Tibial artery (tissue), 4 donors: ENCODE measurements at regions not wholly inside any gene's neighbourhood (a gene's known extent, or its start where the extent isn't known, plus 50 kb on each side); places are given as distances from the start of the nearest gene placed in this dataset.

Experiments used
- DNase-seq, 2 donors: peaks; one replicate each; pipeline ENCODE4 v3.0.0-alpha.2; 2019
- H3K27ac ChIP-seq, 2 donors: fragments of 200-600 bp; sonication (generic) in 1 of 2; 1 replicate in 1 of 2; 2 replicates in 1 of 2; pipeline ENCODE4 v1.5.1; 2018 to 2019; ENCODE audit warnings: mild to moderate bottlenecking in 1 of 2
- H3K27me3 ChIP-seq, 2 donors: fragments of 200-600 bp; sonication (generic) in 1 of 2; one replicate each; pipeline versions ENCODE4 v1.5.1 to v1.6.0; 2016 to 2019
- H3K36me3 ChIP-seq, 3 donors: fragments of 200-600 bp; sonication (generic) in 2 of 3; one replicate each; pipeline ENCODE4 v1.5.1; 2016 to 2019; ENCODE audit warnings: mild to moderate bottlenecking in 2 of 3
- H3K4me1 ChIP-seq, 4 donors: fragments of 200-600 bp; sonication (generic) in 2 of 4; 1 replicate in 3 of 4; 2 replicates in 1 of 4; pipeline ENCODE4 v1.5.1; 2016 to 2019
- H3K4me3 ChIP-seq, 2 donors: fragments of 200-600 bp; sonication (generic) in 1 of 2; 1 replicate in 1 of 2; 2 replicates in 1 of 2; pipeline ENCODE4 v1.5.1; 2018 to 2019; ENCODE audit warnings: mild to moderate bottlenecking in 2 of 2
- H3K9me3 ChIP-seq, 3 donors: fragments of 200-600 bp; sonication (generic) in 1 of 3; one replicate each; pipeline ENCODE4 v1.5.1; 2016 to 2019
- intact Hi-C: fragments of 100-400 bp; cut with DNase I; formaldehyde crosslinking; loops from one replicate; pipeline ENCODE4 v1.15.0; 2023; ENCODE audit warnings: low total_unique reads
- TF ChIP-seq, protein P1 (sequence below), 2 experiments: fragments of 200-600 bp in 1 of 2; fragments of 450-650 bp in 1 of 2; IDR thresholded peaks; one replicate each; pipeline ENCODE4 v1.5.1; 2017 to 2019; ENCODE audit warnings: antibody characterized with exemption in 2 of 2, mild to moderate bottlenecking in 1 of 2, moderate library complexity in 1 of 2

GRCh38 chr7:118327174-118327573 is 102.7 kb downstream of the ANKRD7 start:
- intact Hi-C loops, result no loop called here
- DNase-seq, result no peak
- Histone ChIP-seq H3K9me3 (no peaks in the 10 kb centered on the region), H3K27me3 (no peaks in the 10 kb centered on the region), H3K4me1 (no peaks in the 10 kb centered on the region), H3K4me3 (no peak overlapping the region), H3K27ac (no peak overlapping the region), H3K36me3 (no peaks in the 10 kb centered on the region)
- TF ChIP-seq, protein P1, sequence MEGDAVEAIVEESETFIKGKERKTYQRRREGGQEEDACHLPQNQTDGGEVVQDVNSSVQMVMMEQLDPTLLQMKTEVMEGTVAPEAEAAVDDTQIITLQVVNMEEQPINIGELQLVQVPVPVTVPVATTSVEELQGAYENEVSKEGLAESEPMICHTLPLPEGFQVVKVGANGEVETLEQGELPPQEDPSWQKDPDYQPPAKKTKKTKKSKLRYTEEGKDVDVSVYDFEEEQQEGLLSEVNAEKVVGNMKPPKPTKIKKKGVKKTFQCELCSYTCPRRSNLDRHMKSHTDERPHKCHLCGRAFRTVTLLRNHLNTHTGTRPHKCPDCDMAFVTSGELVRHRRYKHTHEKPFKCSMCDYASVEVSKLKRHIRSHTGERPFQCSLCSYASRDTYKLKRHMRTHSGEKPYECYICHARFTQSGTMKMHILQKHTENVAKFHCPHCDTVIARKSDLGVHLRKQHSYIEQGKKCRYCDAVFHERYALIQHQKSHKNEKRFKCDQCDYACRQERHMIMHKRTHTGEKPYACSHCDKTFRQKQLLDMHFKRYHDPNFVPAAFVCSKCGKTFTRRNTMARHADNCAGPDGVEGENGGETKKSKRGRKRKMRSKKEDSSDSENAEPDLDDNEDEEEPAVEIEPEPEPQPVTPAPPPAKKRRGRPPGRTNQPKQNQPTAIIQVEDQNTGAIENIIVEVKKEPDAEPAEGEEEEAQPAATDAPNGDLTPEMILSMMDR (IDR thresholded peaks at IDR 0.05), result no peak

GRCh38 chr7:118328505-118329211 is 104.2 kb downstream of the ANKRD7 start:
- H3K27me3 ChIP-seq, result no peaks in the 10 kb centered on the region
- intact Hi-C loops, result no loop called here
- H3K4me3 ChIP-seq, result no peak overlapping the region

DNA sequence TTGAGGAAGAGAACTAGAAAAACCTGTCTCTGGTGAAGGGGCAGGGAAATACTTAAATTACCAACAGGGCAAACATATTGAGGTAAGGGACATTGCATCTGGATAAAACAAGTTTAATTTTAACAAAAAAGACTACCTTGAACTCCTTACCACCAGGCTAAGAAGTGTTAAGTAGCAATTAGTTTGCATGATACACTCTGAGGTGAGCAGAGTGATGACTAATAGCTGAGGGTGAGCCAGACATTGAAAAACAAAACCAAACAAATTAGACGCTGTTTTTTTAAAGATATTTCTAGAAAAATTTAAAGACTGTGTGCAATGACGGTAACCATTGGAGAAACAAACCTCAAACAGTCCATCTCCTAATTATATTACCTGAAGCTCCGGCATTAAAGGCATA is 105.9 kb downstream of the ANKRD7 start:
- H3K27me3 ChIP-seq, result no peaks in the 10 kb centered on the region
- H3K4me3 ChIP-seq, result no peak overlapping the region
- no peak for DNase-seq
- no peaks in the 10 kb centered on the region for H3K9me3 ChIP-seq
- intact Hi-C loops, result no loop called here
- TF ChIP-seq, protein P1 (IDR thresholded peaks at IDR 0.05), result no peak
- no peaks in the 10 kb centered on the region for H3K4me1 ChIP-seq
- H3K27ac ChIP-seq, result no peak overlapping the region
- no peaks in the 10 kb centered on the region for H3K36me3 ChIP-seq

More at GRCh38 chr7:118328505-118329211, 104.2 kb downstream of the ANKRD7 start:
- TF ChIP-seq, protein P1 (IDR thresholded peaks at IDR 0.05), result no peak
- Histone ChIP-seq H3K4me1 (no peaks in the 10 kb centered on the region), H3K36me3 (no peaks in the 10 kb centered on the region), H3K9me3 (no peaks in the 10 kb centered on the region), H3K27ac (no peak overlapping the region)
- DNase-seq, result no peak

GRCh38 chr7:118346748-118347147 is 122.2 kb downstream of the ANKRD7 start:
- H3K9me3 ChIP-seq, result no peaks in the 10 kb centered on the region
- DNase-seq, result no peak
- intact Hi-C loops, result no loop called here
- TF ChIP-seq, protein P1 (IDR thresholded peaks at IDR 0.05), result no peak
- no peak overlapping the region for H3K4me3 ChIP-seq
- no peaks in the 10 kb centered on the region for H3K36me3 ChIP-seq
- no peaks in the 10 kb centered on the region for H3K4me1 ChIP-seq
- no peaks in the 10 kb centered on the region for H3K27me3 ChIP-seq
- no peak overlapping the region for H3K27ac ChIP-seq

- TF ChIP-seq, protein P1 (IDR thresholded peaks at IDR 0.05), result no peak
- no peaks in the 10 kb centered on the region for H3K9me3 ChIP-seq
- H3K36me3 ChIP-seq, result no peaks in the 10 kb centered on the region
- H3K4me1 ChIP-seq, result no peaks in the 10 kb centered on the region
- no peak overlapping the region for H3K27ac ChIP-seq
- DNase-seq, result no peak
- H3K4me3 ChIP-seq, result no peak overlapping the region
- intact Hi-C loops, result no loop called here
- no peaks in the 10 kb centered on the region for H3K27me3 ChIP-seq
Measured at GRCh38 chr7:118349604-118350003, 125.1 kb downstream of the ANKRD7 start.
